ENCODE measurements at regions not wholly inside any gene's neighbourhood (a gene's known extent, or its start where the extent isn't known, plus 50 kb on each side); places are given as distances from the start of the nearest gene placed in this dataset.
"Not testable (repeated sequence)": the region's sequence is repeated elsewhere in the genome, so short reads cannot be mapped to it uniquely, and the experiment has no call there.

DNA sequence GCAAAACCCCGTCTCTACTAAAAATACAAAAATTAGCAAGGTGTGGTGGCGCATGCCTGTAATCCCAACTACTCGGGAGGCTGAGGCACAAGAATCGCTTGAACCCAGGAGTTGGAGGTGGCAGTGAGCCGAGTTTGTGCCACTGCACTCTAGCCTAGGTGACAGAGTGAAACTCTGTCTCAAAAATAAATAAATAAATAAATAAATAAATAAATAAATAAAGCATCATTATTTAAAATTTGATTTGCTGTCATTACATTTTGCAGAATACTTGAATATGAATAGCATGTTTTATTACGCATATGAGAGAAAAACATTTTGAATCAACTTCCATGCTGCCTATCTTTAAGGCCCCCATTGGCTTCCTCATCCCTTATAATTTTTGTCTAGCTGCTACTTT is 53.4 kb upstream of the MED14 start:
- TF ChIP-seq, protein P1, sequence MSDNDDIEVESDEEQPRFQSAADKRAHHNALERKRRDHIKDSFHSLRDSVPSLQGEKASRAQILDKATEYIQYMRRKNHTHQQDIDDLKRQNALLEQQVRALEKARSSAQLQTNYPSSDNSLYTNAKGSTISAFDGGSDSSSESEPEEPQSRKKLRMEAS (IDR thresholded peaks at IDR 0.05; ENCODE audit: low read depth): not testable (repeated sequence)
- not testable (repeated sequence) for TF ChIP-seq EP300 (IDR thresholded peaks at IDR 0.05; ENCODE audit: borderline replicate concordance in 1 of 2, low read depth in 1 of 2, low read length in 1 of 2); FOXM1 (IDR thresholded peaks at IDR 0.05; ENCODE audit: low read depth); POLR2AphosphoS5 (IDR thresholded peaks at IDR 0.05; ENCODE audit: low read depth, low read length); RFX5 (IDR thresholded peaks at IDR 0.05; ENCODE audit: low read length)
- TF ChIP-seq, protein P2, sequence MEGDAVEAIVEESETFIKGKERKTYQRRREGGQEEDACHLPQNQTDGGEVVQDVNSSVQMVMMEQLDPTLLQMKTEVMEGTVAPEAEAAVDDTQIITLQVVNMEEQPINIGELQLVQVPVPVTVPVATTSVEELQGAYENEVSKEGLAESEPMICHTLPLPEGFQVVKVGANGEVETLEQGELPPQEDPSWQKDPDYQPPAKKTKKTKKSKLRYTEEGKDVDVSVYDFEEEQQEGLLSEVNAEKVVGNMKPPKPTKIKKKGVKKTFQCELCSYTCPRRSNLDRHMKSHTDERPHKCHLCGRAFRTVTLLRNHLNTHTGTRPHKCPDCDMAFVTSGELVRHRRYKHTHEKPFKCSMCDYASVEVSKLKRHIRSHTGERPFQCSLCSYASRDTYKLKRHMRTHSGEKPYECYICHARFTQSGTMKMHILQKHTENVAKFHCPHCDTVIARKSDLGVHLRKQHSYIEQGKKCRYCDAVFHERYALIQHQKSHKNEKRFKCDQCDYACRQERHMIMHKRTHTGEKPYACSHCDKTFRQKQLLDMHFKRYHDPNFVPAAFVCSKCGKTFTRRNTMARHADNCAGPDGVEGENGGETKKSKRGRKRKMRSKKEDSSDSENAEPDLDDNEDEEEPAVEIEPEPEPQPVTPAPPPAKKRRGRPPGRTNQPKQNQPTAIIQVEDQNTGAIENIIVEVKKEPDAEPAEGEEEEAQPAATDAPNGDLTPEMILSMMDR (IDR thresholded peaks at IDR 0.05): not testable (repeated sequence)
- TF ChIP-seq, protein P3, sequence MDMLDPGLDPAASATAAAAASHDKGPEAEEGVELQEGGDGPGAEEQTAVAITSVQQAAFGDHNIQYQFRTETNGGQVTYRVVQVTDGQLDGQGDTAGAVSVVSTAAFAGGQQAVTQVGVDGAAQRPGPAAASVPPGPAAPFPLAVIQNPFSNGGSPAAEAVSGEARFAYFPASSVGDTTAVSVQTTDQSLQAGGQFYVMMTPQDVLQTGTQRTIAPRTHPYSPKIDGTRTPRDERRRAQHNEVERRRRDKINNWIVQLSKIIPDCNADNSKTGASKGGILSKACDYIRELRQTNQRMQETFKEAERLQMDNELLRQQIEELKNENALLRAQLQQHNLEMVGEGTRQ (IDR thresholded peaks at IDR 0.05; ENCODE audit: borderline replicate concordance, low read depth, low read length): not testable (repeated sequence)
